RWPE2 (cell line): ENCODE measurements at regions not wholly inside any gene's neighbourhood (a gene's known extent, or its start where the extent isn't known, plus 50 kb on each side); places are given as distances from the start of the nearest gene placed in this dataset.

Experiments
- ATAC-seq: fragments of 200-7000 bp; cut with Tn5 transposase; 3 replicates; pipeline ENCODE4 v1.9.1; 2021; ENCODE audit warnings: low read depth
- DNase-seq: peaks from one replicate; pipeline ENCODE4 v3.0.0-alpha.2; 2020; ENCODE audit warnings: low spot score
- H3K27ac ChIP-seq: fragments of 450-650 bp; 2 replicates; pipeline ENCODE4 v1.5.1; 2017; ENCODE audit warnings: mild to moderate bottlenecking; ENCODE audit not compliant: poor library complexity, severe bottlenecking
- H3K27me3 ChIP-seq: fragments of 250-450 bp; sonication (Bioruptor Pico); 2 replicates; pipeline ENCODE4 v1.5.1; 2021; ENCODE audit warnings: mild to moderate bottlenecking, moderate library complexity; ENCODE audit not compliant: insufficient read depth, poor library complexity, severe bottlenecking
- H3K36me3 ChIP-seq: fragments of 250-450 bp; sonication (Bioruptor Pico); 2 replicates; pipeline ENCODE4 v1.5.1; 2020; ENCODE audit warnings: low read depth, mild to moderate bottlenecking, moderate library complexity
- H3K4me1 ChIP-seq: fragments of 250-450 bp; sonication (Bioruptor Pico); 2 replicates; pipeline ENCODE4 v1.5.1; 2021; ENCODE audit warnings: mild to moderate bottlenecking, moderate library complexity; ENCODE audit not compliant: insufficient read depth, poor library complexity, severe bottlenecking
- H3K4me3 ChIP-seq: fragments of 250-450 bp; sonication (Bioruptor Pico); 2 replicates; pipeline ENCODE4 v1.5.1; 2021; ENCODE audit warnings: mild to moderate bottlenecking, moderate library complexity; ENCODE audit not compliant: severe bottlenecking
- H3K9me3 ChIP-seq: fragments of 250-450 bp; sonication (Bioruptor Pico); 2 replicates; pipeline ENCODE4 v1.5.1; 2021; ENCODE audit warnings: mild to moderate bottlenecking, moderate library complexity; ENCODE audit not compliant: severe bottlenecking
- CTCF ChIP-seq: fragments of 450-650 bp; IDR thresholded peaks from one replicate; pipeline ENCODE4 v1.5.1; 2017; ENCODE audit warnings: mild to moderate bottlenecking, moderate library complexity; ENCODE audit not compliant: poor library complexity, severe bottlenecking

GRCh38 chr18:24672165-24672941, 211.9 kb downstream of the HRH4 start:
- DNase-seq (no peak), ATAC-seq (no peak)
- H3K4me3 ChIP-seq = no peak overlapping the region
- TF ChIP-seq CTCF = no peak
- no peaks in the 10 kb centered on the region for H3K36me3 ChIP-seq
- no peak overlapping the region for H3K27ac ChIP-seq
- H3K9me3 ChIP-seq = no peaks in the 10 kb centered on the region
- peaks cover 12% of the 10 kb centered on the region for H3K27me3 ChIP-seq
- H3K4me1 ChIP-seq = no peaks in the 10 kb centered on the region

- H3K27ac ChIP-seq = no peak overlapping the region
- DNase-seq (no peak), ATAC-seq (no peak)
- H3K4me3 ChIP-seq = no peak overlapping the region
- H3K36me3 ChIP-seq = no peaks in the 10 kb centered on the region
- no peaks in the 10 kb centered on the region for H3K4me1 ChIP-seq
- H3K27me3 ChIP-seq = peaks cover 12% of the 10 kb centered on the region
- H3K9me3 ChIP-seq = no peaks in the 10 kb centered on the region
- TF ChIP-seq CTCF = no peak
These were observed 213.8 kb downstream of the HRH4 start for GRCh38 chr18:24674200-24674599.

- Histone ChIP-seq H3K9me3 (no peaks in the 10 kb centered on the region), H3K4me1 (no peaks in the 10 kb centered on the region), H3K4me3 (no peak overlapping the region), H3K27me3 (peaks cover 12% of the 10 kb centered on the region), H3K27ac (no peak overlapping the region), H3K36me3 (no peaks in the 10 kb centered on the region)
- DNase-seq = no peak
- no peak for ATAC-seq
- TF ChIP-seq CTCF = no peak
These were observed 214.2 kb downstream of the HRH4 start for GRCh38 chr18:24674605-24675004.

GRCh38 chr18:24677011-24677410, 216.6 kb downstream of the HRH4 start:
- Histone ChIP-seq H3K9me3 (no peaks in the 10 kb centered on the region), H3K27me3 (peaks cover 5% of the 10 kb centered on the region), H3K36me3 (no peaks in the 10 kb centered on the region), H3K4me1 (no peaks in the 10 kb centered on the region), H3K27ac (no peak overlapping the region), H3K4me3 (no peak overlapping the region)
- no peak for ATAC-seq
- TF ChIP-seq CTCF = no peak
- no peak for DNase-seq

- Histone ChIP-seq H3K4me1 (no peaks in the 10 kb centered on the region), H3K36me3 (no peaks in the 10 kb centered on the region), H3K27ac (no peak overlapping the region), H3K27me3 (no peaks in the 10 kb centered on the region), H3K4me3 (no peak overlapping the region), H3K9me3 (no peaks in the 10 kb centered on the region)
- no peak for TF ChIP-seq CTCF
- no peak for ATAC-seq
- DNase-seq = no peak
These were observed 217.7 kb downstream of the HRH4 start for GRCh38 chr18:24678107-24678506.
